Thymus (tissue), 11 donors: ENCODE measurements at regions not wholly inside any gene's neighbourhood (a gene's known extent, or its start where the extent isn't known, plus 50 kb on each side); places are given as distances from the start of the nearest gene placed in this dataset.
"Not testable (repeated sequence)": the region's sequence is repeated elsewhere in the genome, so short reads cannot be mapped to it uniquely, and the experiment has no call there.

Experiments
- DNase-seq, 9 donors: peaks; one replicate each; pipeline ENCODE4 v3.0.0-alpha.2; 2013; ENCODE audit warnings: low spot score in 9 of 9, low read depth in 6 of 9, missing footprints in 1 of 9
- H3K27ac ChIP-seq, 2 donors: one replicate each; pipeline ENCODE4 v1.5.1; 2013; ENCODE audit warnings: control low read depth in 1 of 2, low read depth in 1 of 2, low read length in 1 of 2, mild to moderate bottlenecking in 1 of 2, moderate library complexity in 1 of 2
- H3K27me3 ChIP-seq, 2 donors: one replicate each; pipeline ENCODE4 v1.5.1; 2013; ENCODE audit warnings: low read length in 1 of 2; ENCODE audit not compliant: control insufficient read depth in 2 of 2, insufficient read depth in 1 of 2
- H3K36me3 ChIP-seq, 2 donors: one replicate each; pipeline ENCODE4 v1.5.1; 2013; ENCODE audit warnings: low read length in 1 of 2, mild to moderate bottlenecking in 1 of 2, moderate library complexity in 1 of 2; ENCODE audit not compliant: control insufficient read depth in 2 of 2, insufficient read depth in 2 of 2
- H3K4me1 ChIP-seq, 2 donors: one replicate each; pipeline ENCODE4 v1.5.1; 2013; ENCODE audit warnings: low read length in 2 of 2; ENCODE audit not compliant: control insufficient read depth in 2 of 2, insufficient read depth in 2 of 2
- H3K4me3 ChIP-seq, 2 donors: one replicate each; pipeline ENCODE4 v1.5.1; 2013; ENCODE audit warnings: low read length in 2 of 2, control low read depth in 1 of 2, mild to moderate bottlenecking in 1 of 2
- H3K9me3 ChIP-seq, 2 donors: one replicate each; pipeline ENCODE4 v1.5.1; 2013; ENCODE audit warnings: low read length in 1 of 2, mild to moderate bottlenecking in 1 of 2; ENCODE audit not compliant: control insufficient read depth in 2 of 2, insufficient read depth in 1 of 2
- WGBS: extraction: QIAGEN DNeasy Blood & Tissue Kit; methylation state at CpG from one replicate; pipeline ENCODE4 v1.1.7; 2013; 5-methylcytosine and 5-hydroxymethylcytosine counted together
- donor health status: healthy.

DNA sequence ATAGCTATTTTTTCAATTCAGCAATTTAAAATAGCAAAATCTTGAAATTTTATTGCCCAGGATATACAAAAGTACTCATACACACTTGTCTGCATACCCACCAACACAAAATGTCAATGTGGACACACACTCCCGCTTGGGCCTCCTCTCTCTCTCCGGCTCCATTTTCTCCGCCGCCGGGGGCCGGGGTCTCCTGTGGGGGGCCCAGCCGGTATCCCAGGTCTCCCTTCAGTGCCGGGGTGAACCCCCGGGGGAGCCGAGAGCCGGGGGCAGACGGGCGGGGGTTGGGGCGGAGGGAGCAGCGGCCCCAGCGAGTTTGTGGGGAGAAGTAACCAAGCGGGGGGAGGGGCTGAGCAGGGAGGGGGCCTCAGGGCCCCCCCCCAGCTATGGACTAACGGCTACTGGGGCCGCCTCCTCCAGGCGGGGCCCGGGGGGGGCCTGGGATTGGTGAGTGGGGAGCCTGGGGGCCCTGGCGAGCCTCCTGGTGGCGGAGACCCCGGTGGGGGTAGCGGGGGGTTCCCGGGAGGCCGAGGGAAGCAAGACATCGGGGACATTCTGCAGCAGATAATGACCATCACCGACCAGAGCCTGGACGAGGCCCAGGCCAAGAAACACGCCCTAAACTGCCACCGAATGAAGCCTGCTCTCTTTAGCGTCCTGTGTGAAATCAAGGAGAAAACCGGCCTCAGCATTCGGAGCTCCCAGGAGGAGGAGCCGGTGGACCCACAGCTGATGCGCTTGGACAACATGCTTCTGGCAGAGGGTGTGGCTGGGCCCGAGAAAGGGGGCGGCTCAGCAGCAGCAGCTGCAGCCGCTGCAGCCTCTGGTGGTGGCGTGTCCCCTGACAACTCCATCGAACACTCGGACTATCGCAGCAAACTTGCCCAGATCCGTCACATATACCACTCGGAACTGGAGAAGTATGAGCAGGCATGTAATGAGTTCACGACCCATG is 56.6 kb downstream of the CHST2 start:
- 97% methylated on average over 47 of the region's 47 CpGs for WGBS
- not testable (repeated sequence) for H3K9me3 ChIP-seq, H3K27me3 ChIP-seq

DNA sequence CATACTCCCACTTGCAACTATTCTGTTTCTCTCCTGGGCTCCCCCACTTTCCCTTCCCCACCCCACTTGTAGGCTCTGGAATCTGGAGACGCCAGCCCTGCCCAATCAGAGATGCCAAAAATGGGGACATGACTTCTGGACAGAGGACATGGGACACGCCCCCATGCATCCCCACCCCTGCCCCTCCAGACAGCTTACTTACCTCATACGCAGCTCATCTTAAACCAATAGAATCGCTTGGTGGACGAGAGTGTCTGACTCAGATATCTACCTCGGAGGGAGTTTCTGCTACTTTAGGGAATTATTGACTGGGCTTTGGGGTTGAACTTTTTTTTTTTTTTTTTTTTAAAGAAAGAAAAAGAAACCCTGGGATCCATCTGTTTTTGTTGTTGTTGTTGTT is 58.4 kb downstream of the CHST2 start:
- WGBS, result 96% methylated on average over 6 of the region's 6 CpGs
- DNase-seq, H3K27ac ChIP-seq: not testable (repeated sequence)

More for the DNA sequence above, 56.6 kb downstream of the CHST2 start:
- H3K4me3 ChIP-seq, DNase-seq, H3K27ac ChIP-seq, H3K36me3 ChIP-seq: not testable (repeated sequence)
- H3K4me1 ChIP-seq, result peaks cover 8 to 29% of the 10 kb centered on the region in 2 donors

DNA sequence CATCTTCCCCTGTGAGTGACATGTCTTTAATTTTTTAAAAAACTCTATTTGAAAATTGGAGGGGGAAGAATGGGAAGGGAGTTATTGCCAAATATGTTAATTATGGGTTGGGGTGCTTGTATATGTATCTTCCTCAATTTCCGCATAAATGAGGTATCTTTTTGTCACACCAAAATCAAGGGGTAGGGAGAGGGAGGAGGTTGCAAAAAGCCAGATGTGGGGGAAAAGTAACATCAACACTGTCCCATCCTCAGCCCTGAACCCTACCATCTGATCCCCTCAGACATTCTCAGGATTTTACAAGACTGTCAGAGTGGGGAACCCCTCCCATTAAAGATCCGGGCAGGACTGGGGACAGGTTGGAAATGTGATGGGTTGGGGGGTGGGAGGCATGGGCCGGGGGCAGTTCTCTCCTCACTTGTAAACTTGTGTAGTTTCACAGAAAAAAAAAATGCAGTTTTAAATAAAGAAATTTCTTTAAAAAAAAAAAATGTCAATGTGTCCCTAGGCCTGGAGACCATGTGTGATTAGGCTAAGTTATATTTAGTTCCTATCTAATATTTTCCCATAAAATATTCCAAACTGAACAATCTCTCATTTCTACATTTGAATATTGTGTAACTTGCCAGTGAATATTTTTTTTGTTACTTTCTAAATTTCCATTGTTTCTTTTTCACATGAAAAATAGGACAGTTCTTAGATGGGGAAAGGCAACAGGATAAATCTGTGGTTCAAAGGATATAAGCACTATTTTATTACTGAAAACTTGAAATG is 59.4 kb downstream of the CHST2 start:
- H3K36me3 ChIP-seq, DNase-seq, H3K4me3 ChIP-seq, H3K27ac ChIP-seq, H3K27me3 ChIP-seq, H3K9me3 ChIP-seq: not testable (repeated sequence)
- 96% methylated on average over 3 of the region's 3 CpGs for WGBS
- peaks cover 0 to 20% of the 10 kb centered on the region in 2 donors for H3K4me1 ChIP-seq

More for the DNA sequence above, 58.4 kb downstream of the CHST2 start:
- peaks cover 0 to 20% of the 10 kb centered on the region in 2 donors for H3K4me1 ChIP-seq
- H3K9me3 ChIP-seq, H3K27me3 ChIP-seq, H3K4me3 ChIP-seq, H3K36me3 ChIP-seq: not testable (repeated sequence)

DNA sequence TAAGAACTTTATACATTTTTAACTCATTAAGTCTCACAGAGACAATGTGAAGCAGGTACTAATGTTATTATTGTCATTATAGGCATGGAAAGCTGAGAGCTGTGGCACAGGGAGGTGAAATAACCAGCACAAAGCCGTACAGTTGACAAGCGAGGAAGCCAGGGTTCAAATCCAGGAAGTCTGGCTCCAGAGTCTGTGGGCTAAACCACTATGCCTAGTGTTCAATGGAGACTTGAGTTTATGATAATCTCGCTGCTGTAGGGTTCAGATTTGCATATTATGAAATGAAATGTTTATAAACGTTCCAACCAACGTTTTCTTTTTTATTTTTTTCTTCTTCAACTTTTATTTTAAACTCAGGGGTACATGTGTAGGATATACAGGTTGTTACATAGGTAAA is 60.0 kb downstream of the CHST2 start:
- H3K36me3 ChIP-seq, result no peaks in the 10 kb centered on the region

DNA sequence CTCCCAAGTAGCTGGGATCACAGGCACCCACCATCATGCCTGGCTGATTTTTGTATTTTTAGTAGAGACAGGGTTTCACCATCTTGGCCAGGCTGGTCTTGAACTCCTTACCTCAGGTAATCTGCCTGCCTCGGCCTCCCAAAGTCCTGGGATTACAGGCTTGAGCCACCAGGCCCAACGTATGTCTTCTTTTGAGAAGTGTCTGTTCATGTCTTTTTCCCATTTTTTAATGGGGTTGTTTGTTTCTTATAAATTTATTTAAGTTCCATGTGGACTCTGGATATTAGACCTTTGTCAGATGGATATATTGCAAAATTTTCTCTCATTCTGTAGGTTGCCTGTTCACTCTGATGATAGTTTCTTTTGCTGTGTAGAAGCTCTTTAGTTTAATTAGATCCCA is 61.3 kb downstream of the CHST2 start:
- DNase-seq, H3K27ac ChIP-seq, H3K9me3 ChIP-seq, H3K4me3 ChIP-seq, H3K27me3 ChIP-seq, H3K36me3 ChIP-seq: not testable (repeated sequence)
- peaks cover 0 to 12% of the 10 kb centered on the region in 2 donors for H3K4me1 ChIP-seq
- WGBS, result 97% methylated on average over 2 of the region's 2 CpGs

More for the DNA sequence above, 60.0 kb downstream of the CHST2 start:
- Histone ChIP-seq H3K4me1 (peaks cover 0 to 20% of the 10 kb centered on the region in 2 donors), H3K4me3 (no peak overlapping the region), H3K27me3 (no peaks in the 10 kb centered on the region), H3K27ac (no peak overlapping the region), H3K9me3 (no peaks in the 10 kb centered on the region)
- 73% methylated on average over 5 of the region's 5 CpGs for WGBS
- peak in 1 of 9 donors; percentile 50 for DNase-seq

DNA sequence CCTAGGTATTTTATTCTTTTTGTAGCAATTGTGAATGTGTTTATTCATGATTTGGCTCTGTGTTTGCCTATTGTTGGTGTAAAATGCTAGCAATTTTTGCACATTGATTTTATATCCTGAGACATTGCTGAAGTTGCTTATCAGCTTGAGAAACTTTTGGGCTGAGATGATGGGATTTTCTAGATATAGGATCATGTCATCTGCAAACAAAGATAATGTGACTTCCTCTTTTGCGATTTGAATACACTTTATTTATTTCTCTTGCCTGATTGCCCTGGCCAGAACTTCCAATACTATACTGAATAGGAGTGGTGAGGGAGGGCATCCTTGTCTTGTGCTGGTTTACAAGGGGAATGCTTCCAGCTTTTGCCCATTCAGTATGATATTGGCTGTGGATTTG is 62.4 kb downstream of the CHST2 start:
- H3K4me3 ChIP-seq, DNase-seq, H3K27ac ChIP-seq, H3K27me3 ChIP-seq, H3K9me3 ChIP-seq, H3K36me3 ChIP-seq: not testable (repeated sequence)
- peaks cover 0 to 12% of the 10 kb centered on the region in 2 donors for H3K4me1 ChIP-seq
- 15% methylated on average over 1 of the region's 1 CpG for WGBS

DNA sequence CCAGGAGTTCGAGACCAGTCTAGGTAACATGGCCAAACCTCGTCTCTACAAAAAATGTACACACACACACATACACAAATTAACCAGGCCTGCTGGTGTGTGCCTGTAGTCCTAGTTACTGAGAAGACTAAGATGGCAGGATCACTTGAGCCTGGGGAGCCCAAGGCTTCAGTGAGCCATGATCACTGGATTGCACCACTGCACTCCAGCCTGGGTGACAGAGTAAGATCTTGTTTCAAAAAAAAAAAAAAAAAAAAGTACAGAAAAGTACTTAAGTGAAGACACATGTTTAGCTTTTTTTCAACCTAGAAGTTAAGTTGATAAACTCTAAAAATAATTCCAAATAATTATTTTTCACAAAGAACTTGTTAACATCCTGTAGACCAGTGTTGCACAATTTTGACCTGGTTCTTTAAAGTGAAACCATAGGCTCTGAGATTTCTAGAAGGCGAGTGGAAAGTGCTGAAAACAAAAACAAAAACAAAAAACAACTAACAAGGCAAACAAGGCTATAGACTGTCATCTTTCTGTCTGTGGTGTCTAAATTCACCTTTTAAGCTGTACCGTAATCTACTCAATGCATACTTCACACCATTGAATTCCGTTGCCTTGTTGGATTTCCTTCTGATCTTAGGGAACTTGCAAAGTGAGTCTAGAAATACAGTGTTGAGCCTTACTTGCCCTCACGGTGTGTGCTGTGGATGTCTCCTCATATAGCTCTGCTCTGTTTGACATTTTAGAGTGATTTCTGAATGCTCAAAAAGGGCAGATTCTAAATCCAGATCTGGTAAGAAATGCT is 63.5 kb downstream of the CHST2 start:
- H3K4me3 ChIP-seq, result no peak overlapping the region
- H3K4me1 ChIP-seq, result peaks cover 0 to 12% of the 10 kb centered on the region in 2 donors
- H3K9me3 ChIP-seq, result no peaks in the 10 kb centered on the region
- DNase-seq, result no peak
- H3K27ac ChIP-seq, result peak overlapping the region in 1 of 2 donors; percentile 36
- H3K36me3 ChIP-seq, result no peaks in the 10 kb centered on the region
- 97% methylated on average over 6 of the region's 6 CpGs for WGBS
- H3K27me3 ChIP-seq, result no peaks in the 10 kb centered on the region

DNA sequence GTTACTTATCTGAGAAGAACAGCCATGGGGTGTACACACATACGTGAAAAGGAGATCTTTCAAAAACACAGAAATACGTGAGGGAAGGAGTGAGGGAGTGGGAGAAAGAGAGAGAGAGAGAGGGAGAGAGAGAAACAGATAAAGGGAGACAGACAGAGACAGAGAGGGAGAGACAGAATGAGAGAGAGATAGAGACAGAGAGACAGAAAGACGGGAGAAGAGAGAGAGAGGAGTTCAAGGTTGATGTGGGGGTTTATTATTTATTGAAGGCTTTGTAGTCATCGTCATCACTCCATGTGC is 64.0 kb downstream of the CHST2 start:
- Histone ChIP-seq H3K9me3 (no peaks in the 10 kb centered on the region), H3K4me3 (no peak overlapping the region), H3K27me3 (no peaks in the 10 kb centered on the region), H3K36me3 (peaks cover 0 to under 1% of the 10 kb centered on the region in 2 donors), H3K4me1 (peaks cover 0 to 12% of the 10 kb centered on the region in 2 donors), H3K27ac (no peak overlapping the region)
- DNase-seq, result no peak
- WGBS, result 97% methylated on average over 4 of the region's 4 CpGs
